H9 (cell line): ENCODE measurements at regions not wholly inside any gene's neighbourhood (a gene's known extent, or its start where the extent isn't known, plus 50 kb on each side); places are given as distances from the start of the nearest gene placed in this dataset.
"Not testable (repeated sequence)": the region's sequence is repeated elsewhere in the genome, so short reads cannot be mapped to it uniquely, and the experiment has no call there.

ENCODE experiments used
- DNase-seq: peaks from one replicate; pipeline ENCODE4 v3.0.0-alpha.2; 2017
- H2AFZ ChIP-seq: one replicate; pipeline ENCODE4 v1.6.1; 2013; ENCODE audit warnings: mild to moderate bottlenecking, low read length, control low read depth, moderate library complexity
- H2AK5ac ChIP-seq: 2 replicates; pipeline ENCODE4 v1.6.1; 2013; ENCODE audit warnings: low read length, control low read depth, mixed read lengths; ENCODE audit not compliant: insufficient read length
- H2BK120ac ChIP-seq: one replicate; pipeline ENCODE4 v1.6.1; 2013; ENCODE audit warnings: low read depth, mild to moderate bottlenecking, low read length, control low read depth, inconsistent platforms; ENCODE audit not compliant: poor library complexity, severe bottlenecking
- H2BK12ac ChIP-seq: 2 replicates; pipeline ENCODE4 v1.6.1; 2013; ENCODE audit warnings: low read length, control low read depth, mixed read lengths, low read depth; ENCODE audit not compliant: insufficient read length
- H2BK15ac ChIP-seq: 2 replicates; pipeline ENCODE4 v1.6.1; 2013; ENCODE audit warnings: low read depth, low read length, control low read depth
- H2BK20ac ChIP-seq: one replicate; pipeline ENCODE4 v1.6.1; 2013; ENCODE audit warnings: low read depth, mild to moderate bottlenecking, low read length, control low read depth, inconsistent platforms; ENCODE audit not compliant: poor library complexity, severe bottlenecking
- H2BK5ac ChIP-seq: 2 replicates; pipeline ENCODE4 v1.6.1; 2013; ENCODE audit warnings: low read length, control low read depth, mixed read lengths; ENCODE audit not compliant: insufficient read length
- H3K14ac ChIP-seq: 2 replicates; pipeline ENCODE4 v1.6.1; 2013; ENCODE audit warnings: low read length, control low read depth; ENCODE audit not compliant: insufficient read depth
- H3K18ac ChIP-seq: 2 replicates; pipeline ENCODE4 v1.6.1; 2013; ENCODE audit warnings: low read depth, mild to moderate bottlenecking, mixed read lengths, low read length, control low read depth; ENCODE audit not compliant: insufficient read length
- H3K23ac ChIP-seq: 2 replicates; pipeline ENCODE4 v1.6.1; 2013; ENCODE audit warnings: low read length, control low read depth, mixed read lengths, low read depth; ENCODE audit not compliant: insufficient read length
- H3K23me2 ChIP-seq: 2 replicates; pipeline ENCODE4 v1.6.1; 2013; ENCODE audit warnings: low read depth, mild to moderate bottlenecking, mixed read lengths, low read length, control low read depth; ENCODE audit not compliant: insufficient read length, poor library complexity, severe bottlenecking
- H3K27ac ChIP-seq: 2 replicates; pipeline ENCODE4 v1.5.1; 2013; ENCODE audit warnings: low read length, control low read depth, mixed read lengths, low read depth; ENCODE audit not compliant: insufficient read length
- H3K27me3 ChIP-seq: 2 replicates; pipeline ENCODE4 v1.6.1; 2013; ENCODE audit warnings: low read length, control low read depth, inconsistent platforms; ENCODE audit not compliant: insufficient read depth
- H3K4ac ChIP-seq: 2 replicates; pipeline ENCODE4 v1.6.1; 2013; ENCODE audit warnings: low read depth, mild to moderate bottlenecking, control low read depth, inconsistent platforms, low read length, moderate library complexity
- H3K4me1 ChIP-seq: 2 replicates; pipeline ENCODE4 v1.6.1; 2013; ENCODE audit warnings: low read length, control low read depth, inconsistent platforms; ENCODE audit not compliant: insufficient read depth
- H3K4me2 ChIP-seq: 2 replicates; pipeline ENCODE4 v1.6.1; 2013; ENCODE audit warnings: low read length, control low read depth, mixed read lengths; ENCODE audit not compliant: insufficient read length, insufficient read depth
- H3K56ac ChIP-seq: 2 replicates; pipeline ENCODE4 v1.6.1; 2013; ENCODE audit warnings: low read depth, mild to moderate bottlenecking, mixed read lengths, low read length, control low read depth; ENCODE audit not compliant: insufficient read length
- H3K79me1 ChIP-seq: 2 replicates; pipeline ENCODE4 v1.6.1; 2013; ENCODE audit warnings: low read depth, mild to moderate bottlenecking, moderate library complexity, low read length, control low read depth, inconsistent platforms; ENCODE audit not compliant: insufficient read depth, poor library complexity, severe bottlenecking
- H3K79me2 ChIP-seq: 2 replicates; pipeline ENCODE4 v1.6.1; 2013; ENCODE audit warnings: low read length, control low read depth, inconsistent platforms; ENCODE audit not compliant: insufficient read depth
- H3K9ac ChIP-seq: 2 replicates; pipeline ENCODE4 v1.6.1; 2013; ENCODE audit warnings: low read length, control low read depth, mixed read lengths; ENCODE audit not compliant: insufficient read length; ENCODE audit errors: extremely low read depth
- H3K9me3 ChIP-seq: one replicate; pipeline ENCODE4 v1.6.1; 2013; ENCODE audit warnings: low read depth, low read length, inconsistent platforms; ENCODE audit not compliant: control insufficient read depth
- H3T11ph ChIP-seq: one replicate; pipeline ENCODE4 v1.6.1; 2013; ENCODE audit warnings: mild to moderate bottlenecking, low read length, control low read depth, inconsistent platforms
- H4K20me1 ChIP-seq: one replicate; pipeline ENCODE4 v1.6.1; 2013; ENCODE audit not compliant: control insufficient read depth, insufficient read length, insufficient read depth
- H4K5ac ChIP-seq: 2 replicates; pipeline ENCODE4 v1.6.1; 2013; ENCODE audit warnings: low read depth, mild to moderate bottlenecking, mixed read lengths, low read length, control low read depth; ENCODE audit not compliant: insufficient read length
- H4K8ac ChIP-seq: replicated peaks from 2 replicates; pipeline ENCODE4 v1.6.1; 2013; ENCODE audit warnings: low read length, control low read depth, mixed read lengths, low read depth; ENCODE audit not compliant: insufficient read length
- H4K91ac ChIP-seq: 2 replicates; pipeline ENCODE4 v1.6.1; 2013; ENCODE audit warnings: low read depth, mild to moderate bottlenecking, moderate library complexity, mixed read lengths, low read length, control low read depth; ENCODE audit not compliant: insufficient read length
- H3K27ac Mint-ChIP-seq, 3 experiments: 2 replicates in 2 of 3; 3 replicates in 1 of 3; pipeline ENCODE4 v1.8.0; 2020 to 2021; ENCODE audit warnings: mixed read lengths in 3 of 3, mild to moderate bottlenecking in 1 of 3, moderate library complexity in 1 of 3
- H3K27me3 Mint-ChIP-seq: 2 replicates; pipeline ENCODE4 v1.8.0; 2021; ENCODE audit warnings: low read depth, mild to moderate bottlenecking, moderate library complexity, mixed read lengths
- H3K36me3 Mint-ChIP-seq, 3 experiments: 2 replicates in 2 of 3; 3 replicates in 1 of 3; pipeline ENCODE4 v1.8.0; 2020 to 2021; ENCODE audit warnings: low read depth in 3 of 3, mixed read lengths in 3 of 3; ENCODE audit not compliant: insufficient read depth in 1 of 3
- H3K4me1 Mint-ChIP-seq, 2 experiments: 2 replicates each; pipeline ENCODE4 v1.8.0; 2020; ENCODE audit warnings: mixed read lengths in 2 of 2
- H3K4me3 Mint-ChIP-seq, 2 experiments: 2 replicates in 1 of 2; 3 replicates in 1 of 2; pipeline ENCODE4 v1.8.0; 2020 to 2021; ENCODE audit warnings: mild to moderate bottlenecking in 2 of 2, mixed read lengths in 2 of 2, moderate library complexity in 1 of 2
- H3K9me3 Mint-ChIP-seq, 2 experiments: 2 replicates in 1 of 2; 3 replicates in 1 of 2; pipeline ENCODE4 v1.8.0; 2020; ENCODE audit warnings: mild to moderate bottlenecking in 2 of 2, mixed read lengths in 2 of 2, moderate library complexity in 1 of 2
- CTCF ChIP-seq: fragments of 200-600 bp; sonication (generic); conservative IDR thresholded peaks from 3 replicates; pipeline ENCODE4 v1.8.0; 2021; ENCODE audit warnings: antibody characterized with exemption, mild to moderate bottlenecking
- WGBS: extraction: QIAGEN DNeasy Blood & Tissue Kit; methylation state at CpG from one replicate; pipeline ENCODE4 v1.1.7; 2013; ENCODE audit warnings: missing lambda C conversion rate, low lambda C conversion rate, mixed read lengths; ENCODE audit not compliant: insufficient read length; ENCODE audit errors: extremely low coverage; 5-methylcytosine and 5-hydroxymethylcytosine counted together

GRCh38 chr6:167709196-167709595 is 117.5 kb upstream of the AFDN start:
- WGBS, result no CpG with 5 or more reads among the region's 7 CpGs

GRCh38 chr6:167709776-167710336 is 116.9 kb upstream of the AFDN start:
- not testable (repeated sequence) for H4K8ac ChIP-seq, H3K4ac ChIP-seq, H2BK15ac ChIP-seq, H3T11ph ChIP-seq, H3K9me3 ChIP-seq, H3K27me3 ChIP-seq, H3K27ac ChIP-seq, H4K5ac ChIP-seq, H2AFZ ChIP-seq, H3K79me2 ChIP-seq, H3K9ac ChIP-seq, H3K18ac ChIP-seq, H3K4me1 ChIP-seq, H2BK12ac ChIP-seq, H2BK5ac ChIP-seq, H3K27me3 Mint-ChIP-seq, H4K20me1 ChIP-seq, H2BK120ac ChIP-seq, H4K91ac ChIP-seq, H3K4me3 Mint-ChIP-seq, H3K9me3 Mint-ChIP-seq, H3K4me2 ChIP-seq, DNase-seq, H3K79me1 ChIP-seq, H3K23me2 ChIP-seq, H2BK20ac ChIP-seq, H3K14ac ChIP-seq, H3K56ac ChIP-seq, H3K36me3 Mint-ChIP-seq, H2AK5ac ChIP-seq, H3K23ac ChIP-seq
- Mint-ChIP-seq H3K27ac (peak overlapping the region in 1 of 3 experiments; percentile 43; a peak in 1 of 7 replicates), H3K4me1 (peaks cover 19 to 29% of the 10 kb centered on the region in 2 experiments)
- WGBS, result no CpG with 5 or more reads among the region's 11 CpGs

More at GRCh38 chr6:167709196-167709595, 117.5 kb upstream of the AFDN start:
- no peak for TF ChIP-seq CTCF
- H3K9ac ChIP-seq, result no peak overlapping the region
- H3K4me2 ChIP-seq, result no peak overlapping the region
- Mint-ChIP-seq H3K9me3 (no peaks in the 10 kb centered on the region), H3K27ac (no peak overlapping the region; a peak in 1 of 7 replicates), H3K4me1 (peaks cover 17 to 27% of the 10 kb centered on the region in 2 experiments), H3K36me3 (no peaks in the 10 kb centered on the region), H3K27me3 (peaks cover 3% of the 10 kb centered on the region; the same call in 1 of the 2 replicates), H3K4me3 (no peak overlapping the region)
- H3K4ac ChIP-seq, result no peak overlapping the region
- H3K79me1 ChIP-seq, result no peaks in the 10 kb centered on the region
- H3K18ac ChIP-seq, result no peak overlapping the region
- H3K27ac ChIP-seq, result no peak overlapping the region
- DNase-seq, result no peak
- H3K23ac ChIP-seq, result no peak overlapping the region
- H3K9me3 ChIP-seq, result no peaks in the 10 kb centered on the region
- no peak overlapping the region for H2BK15ac ChIP-seq
- no peak overlapping the region for H4K5ac ChIP-seq
- H3K23me2 ChIP-seq, result no peaks in the 10 kb centered on the region
- H2BK5ac ChIP-seq, result no peak overlapping the region
- H2AFZ ChIP-seq, result no peak overlapping the region
- no peak overlapping the region for H2BK120ac ChIP-seq
- H3K14ac ChIP-seq, result no peak overlapping the region
- H3K79me2 ChIP-seq, result no peaks in the 10 kb centered on the region
- H4K20me1 ChIP-seq, result no peaks in the 10 kb centered on the region
- no peak overlapping the region for H4K91ac ChIP-seq
- no peaks in the 10 kb centered on the region for H3K27me3 ChIP-seq
- no peak overlapping the region for H4K8ac ChIP-seq
- H3K56ac ChIP-seq, result no peak overlapping the region
- no peak overlapping the region for H2BK20ac ChIP-seq
- no peak overlapping the region for H3T11ph ChIP-seq
- H2AK5ac ChIP-seq, result no peak overlapping the region
- no peaks in the 10 kb centered on the region for H3K4me1 ChIP-seq
- no peak overlapping the region for H2BK12ac ChIP-seq
